HFFc6 (cell line): ENCODE measurements at regions not wholly inside any gene's neighbourhood (a gene's known extent, or its start where the extent isn't known, plus 50 kb on each side); places are given as distances from the start of the nearest gene placed in this dataset.

Source experiments
- DNase-seq: peaks from one replicate; pipeline ENCODE4 v3.0.0-alpha.2; 2018
- H3K27ac Mint-ChIP-seq: 2 replicates; pipeline ENCODE4 v1.8.0; 2020; ENCODE audit warnings: mild to moderate bottlenecking, mixed read lengths
- H3K27me3 Mint-ChIP-seq: 2 replicates; pipeline ENCODE4 v1.8.0; 2021; ENCODE audit warnings: mild to moderate bottlenecking, moderate library complexity, mixed read lengths; ENCODE audit not compliant: insufficient read depth
- H3K36me3 Mint-ChIP-seq: 2 replicates; pipeline ENCODE4 v1.8.0; 2021; ENCODE audit warnings: low read depth, mixed read lengths
- H3K4me1 Mint-ChIP-seq: 2 replicates; pipeline ENCODE4 v1.8.0; 2020; ENCODE audit warnings: low read depth, mixed read lengths
- H3K4me3 Mint-ChIP-seq: 2 replicates; pipeline ENCODE4 v1.8.0; 2020; ENCODE audit warnings: mild to moderate bottlenecking, moderate library complexity, mixed read lengths
- H3K9me3 Mint-ChIP-seq: 2 replicates; pipeline ENCODE4 v1.8.0; 2020; ENCODE audit warnings: mild to moderate bottlenecking, mixed read lengths
- CTCF ChIP-seq: fragments of 200-600 bp; sonication (generic); IDR thresholded peaks from 2 replicates; pipeline ENCODE4 v1.5.0; 2021; ENCODE audit warnings: antibody characterized with exemption, mild to moderate bottlenecking

- H3K36me3 Mint-ChIP-seq: no peaks in the 10 kb centered on the region
- H3K9me3 Mint-ChIP-seq: peaks cover 51% of the 10 kb centered on the region
- no peaks in the 10 kb centered on the region for H3K4me1 Mint-ChIP-seq
- no peak overlapping the region for H3K4me3 Mint-ChIP-seq
- H3K27me3 Mint-ChIP-seq: peaks cover 2% of the 10 kb centered on the region; the same call in 1 of the 2 replicates
- no peak for TF ChIP-seq CTCF
- DNase-seq: no peak
- H3K27ac Mint-ChIP-seq: no peak overlapping the region
Observed at GRCh38 chr5:100311806-100312205, 223.4 kb upstream of the FAM174A start.

GRCh38 chr5:100306000-100306399 is 229.2 kb upstream of the FAM174A start:
- Mint-ChIP-seq H3K36me3 (no peaks in the 10 kb centered on the region), H3K4me3 (no peak overlapping the region), H3K4me1 (no peaks in the 10 kb centered on the region), H3K27me3 (no peaks in the 10 kb centered on the region), H3K9me3 (peaks cover 31% of the 10 kb centered on the region), H3K27ac (no peak overlapping the region)
- no peak for TF ChIP-seq CTCF
- DNase-seq: no peak

- no peak for TF ChIP-seq CTCF
- no peaks in the 10 kb centered on the region for H3K4me1 Mint-ChIP-seq
- H3K9me3 Mint-ChIP-seq: peaks cover 28% of the 10 kb centered on the region
- no peak for DNase-seq
- H3K4me3 Mint-ChIP-seq: no peak overlapping the region
- no peaks in the 10 kb centered on the region for H3K36me3 Mint-ChIP-seq
- H3K27ac Mint-ChIP-seq: no peak overlapping the region
- H3K27me3 Mint-ChIP-seq: no peaks in the 10 kb centered on the region; the same call in 1 of the 2 replicates
Observed at GRCh38 chr5:100303216-100303615, 232.0 kb upstream of the FAM174A start.

GRCh38 chr5:100299261-100299660 is 235.9 kb upstream of the FAM174A start:
- peaks cover 11% of the 10 kb centered on the region for H3K9me3 Mint-ChIP-seq
- DNase-seq: no peak
- no peak for TF ChIP-seq CTCF
- no peak overlapping the region for H3K4me3 Mint-ChIP-seq
- H3K27me3 Mint-ChIP-seq: no peaks in the 10 kb centered on the region; the same call in 1 of the 2 replicates
- H3K27ac Mint-ChIP-seq: no peak overlapping the region
- no peaks in the 10 kb centered on the region for H3K36me3 Mint-ChIP-seq
- H3K4me1 Mint-ChIP-seq: no peaks in the 10 kb centered on the region

GRCh38 chr5:100276071-100276470 is 259.1 kb upstream of the FAM174A start:
- Mint-ChIP-seq H3K4me3 (no peak overlapping the region), H3K4me1 (no peaks in the 10 kb centered on the region), H3K27me3 (no peaks in the 10 kb centered on the region), H3K9me3 (peaks cover 29% of the 10 kb centered on the region), H3K36me3 (no peaks in the 10 kb centered on the region), H3K27ac (no peak overlapping the region)
- no peak for DNase-seq
- TF ChIP-seq CTCF: no peak

- DNase-seq: no peak
- no peak for TF ChIP-seq CTCF
- H3K4me3 Mint-ChIP-seq: no peak overlapping the region
- H3K9me3 Mint-ChIP-seq: peaks cover 31% of the 10 kb centered on the region
- H3K27ac Mint-ChIP-seq: no peak overlapping the region
- H3K27me3 Mint-ChIP-seq: no peaks in the 10 kb centered on the region
- no peaks in the 10 kb centered on the region for H3K36me3 Mint-ChIP-seq
- no peaks in the 10 kb centered on the region for H3K4me1 Mint-ChIP-seq
Observed at GRCh38 chr5:100275631-100276030, 259.5 kb upstream of the FAM174A start.
